IPS-NIHi7 (cell line): ENCODE measurements at regions not wholly inside any gene's neighbourhood (a gene's known extent, or its start where the extent isn't known, plus 50 kb on each side); places are given as distances from the start of the nearest gene placed in this dataset.
"Not testable (repeated sequence)": the region's sequence is repeated elsewhere in the genome, so short reads cannot be mapped to it uniquely, and the experiment has no call there.

Experiments
- DNase-seq: peaks from one replicate; pipeline ENCODE4 v3.0.0; 2012; ENCODE audit warnings: mixed read lengths; ENCODE audit errors: extremely low spot score

DNA sequence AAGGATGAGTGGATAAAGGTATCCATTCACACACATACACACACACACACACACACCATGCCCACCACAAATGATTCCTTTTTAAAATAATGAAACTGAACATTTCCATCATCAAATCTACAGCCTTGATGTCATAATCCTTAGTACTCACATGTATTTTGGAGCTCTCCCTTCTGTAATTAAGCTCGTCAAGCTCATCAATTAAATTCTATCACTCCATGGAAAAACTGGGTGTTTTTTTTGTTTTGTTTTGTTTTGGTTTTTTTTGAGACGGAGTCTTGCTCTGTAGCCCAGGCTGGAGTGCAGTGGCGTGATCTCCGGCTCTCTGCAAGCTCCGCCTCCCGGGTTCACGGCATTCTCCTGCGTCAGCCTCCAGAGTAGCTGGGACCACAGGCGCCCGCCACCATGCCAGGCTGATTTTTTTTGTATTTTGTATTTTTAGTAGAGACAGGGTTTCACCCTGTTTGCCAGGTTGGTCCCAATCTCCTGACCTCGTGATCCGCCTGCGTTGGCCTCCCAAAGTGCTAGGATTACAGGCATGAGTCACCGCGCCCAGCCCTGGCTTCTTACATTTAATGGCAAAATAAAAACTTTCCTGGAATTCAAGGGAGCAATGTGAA is 78.6 kb upstream of the RGPD4 start:
- DNase-seq, result no peak

DNA sequence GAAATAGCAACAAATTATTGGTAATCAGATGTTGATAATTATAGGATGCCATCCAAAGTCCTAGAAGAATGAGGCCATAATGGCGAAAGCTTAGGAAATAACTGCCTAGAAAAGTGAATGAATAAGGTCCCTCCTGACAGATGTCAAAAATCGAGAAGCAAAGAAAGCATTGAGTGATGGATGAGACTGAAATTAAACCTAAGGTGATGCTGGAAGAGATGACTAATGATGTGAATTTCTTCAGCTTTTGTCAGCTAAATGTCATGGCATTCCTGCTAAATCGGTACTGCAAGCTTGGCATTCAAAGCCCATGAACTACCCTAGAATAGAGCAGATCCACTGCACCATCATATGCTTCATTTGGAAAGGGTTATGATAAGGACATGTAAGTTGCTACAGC is 74.8 kb upstream of the RGPD4 start:
- DNase-seq, result no peak

DNA sequence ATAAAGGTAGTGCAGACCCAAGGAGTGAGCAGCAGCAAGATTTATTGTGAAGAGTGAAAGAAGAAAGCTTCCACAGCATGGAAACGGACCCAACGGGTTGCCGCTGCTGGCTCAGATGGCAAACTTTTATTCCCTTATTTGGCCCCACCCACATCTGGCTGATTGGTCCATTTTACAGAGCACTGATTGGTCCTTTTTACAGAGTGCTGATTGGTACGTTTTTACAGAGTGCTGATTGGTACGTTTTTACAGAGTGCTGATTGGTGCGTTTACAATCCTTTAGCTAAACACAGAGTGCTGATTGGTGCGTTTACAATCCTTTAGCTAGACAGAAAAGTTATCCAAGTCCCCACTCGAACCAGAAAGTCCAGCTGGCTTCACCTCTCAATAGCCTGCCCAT is 72.9 kb upstream of the RGPD4 start:
- DNase-seq, result not testable (repeated sequence)

DNA sequence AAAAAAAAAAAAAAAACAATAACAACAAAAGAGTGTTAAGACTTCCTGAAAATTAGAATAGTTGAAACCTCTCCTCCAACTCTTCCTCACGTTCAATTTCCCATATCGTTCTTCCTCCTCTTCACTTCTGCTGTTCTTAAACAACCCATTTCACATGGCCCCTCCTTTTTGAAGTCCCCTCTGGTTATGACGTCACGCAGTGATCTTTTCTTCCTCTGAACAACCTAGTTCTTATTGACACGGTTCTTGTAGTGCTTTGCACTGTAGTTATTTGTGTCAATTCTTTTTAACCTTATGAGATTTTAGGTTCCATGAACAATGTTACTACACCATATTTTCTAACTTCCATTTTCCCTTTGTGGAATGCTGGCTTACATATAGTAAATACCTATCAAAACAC is 69.5 kb upstream of the RGPD4 start:
- DNase-seq, result no peak

DNA sequence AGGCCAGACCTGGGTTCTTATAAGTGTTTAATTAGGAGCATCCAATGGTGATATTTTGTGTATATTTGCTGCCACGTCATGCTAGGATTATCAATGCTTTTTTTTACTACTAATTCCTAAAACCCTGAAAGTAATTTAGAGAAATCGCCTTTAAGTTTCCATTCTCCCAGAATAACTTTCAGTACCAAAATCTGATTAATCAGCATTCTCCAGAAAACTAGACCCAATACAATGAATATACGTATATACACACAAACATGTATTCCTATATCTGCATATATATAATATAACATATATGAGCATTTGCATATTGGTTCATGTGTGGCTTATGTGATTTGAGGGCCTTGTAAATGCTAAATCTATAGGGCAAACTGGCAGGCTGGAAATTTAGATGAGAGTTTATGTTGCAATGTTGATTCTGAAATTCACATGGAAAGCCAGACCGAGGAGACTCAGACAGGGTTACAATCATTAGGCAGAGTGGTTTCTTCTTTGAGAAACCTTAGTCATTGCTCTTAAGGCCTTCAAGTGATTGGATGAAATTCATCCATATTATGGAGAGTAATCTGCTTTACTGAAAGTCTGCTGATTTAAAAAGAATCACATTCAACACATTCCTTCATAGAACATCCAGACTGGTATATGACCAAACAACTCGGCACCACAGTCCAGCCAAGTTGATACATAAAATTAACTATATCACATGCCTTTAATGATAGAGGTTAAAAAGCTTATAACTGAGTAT is 65.9 kb upstream of the RGPD4 start:
- DNase-seq, result no peak

DNA sequence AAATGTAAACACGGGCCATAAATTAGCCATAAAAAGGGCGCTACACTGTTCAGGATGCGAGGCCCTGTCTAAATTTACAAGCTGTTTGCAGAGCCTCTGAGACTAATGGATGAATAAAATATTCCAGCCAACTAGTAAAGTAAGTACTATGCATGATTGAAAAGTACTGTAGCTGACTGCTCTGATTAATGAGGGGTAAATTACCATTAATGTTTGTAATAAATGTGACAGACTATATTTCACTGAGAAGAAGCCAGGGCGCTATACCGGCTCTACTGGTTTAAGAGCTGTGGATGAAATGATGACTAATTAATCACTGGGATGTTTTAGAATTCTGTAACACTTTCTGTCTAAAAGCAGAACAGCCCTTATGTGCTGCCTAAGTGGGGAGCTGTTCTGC is 54.3 kb upstream of the RGPD4 start:
- no peak for DNase-seq

DNA sequence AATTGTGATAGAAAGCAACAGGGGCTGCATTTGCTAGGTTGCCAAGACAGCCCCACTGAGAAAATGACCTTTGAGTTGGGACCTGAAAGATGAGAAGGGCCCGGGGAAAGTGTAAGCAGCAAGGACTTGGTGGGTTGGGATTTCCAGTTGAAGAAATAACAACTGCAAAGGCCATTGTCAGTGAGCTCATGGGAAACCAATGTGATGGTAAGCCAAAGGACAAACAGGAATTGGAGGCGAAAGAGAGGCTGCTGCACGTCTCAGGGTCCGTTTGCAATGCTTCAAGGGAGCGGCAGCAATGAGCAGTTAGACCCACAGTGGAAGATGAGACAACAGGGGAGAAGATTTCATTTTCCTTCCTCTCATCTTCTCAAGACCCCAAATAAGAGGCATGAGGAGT is 51.5 kb upstream of the RGPD4 start:
- no peak for DNase-seq

DNA sequence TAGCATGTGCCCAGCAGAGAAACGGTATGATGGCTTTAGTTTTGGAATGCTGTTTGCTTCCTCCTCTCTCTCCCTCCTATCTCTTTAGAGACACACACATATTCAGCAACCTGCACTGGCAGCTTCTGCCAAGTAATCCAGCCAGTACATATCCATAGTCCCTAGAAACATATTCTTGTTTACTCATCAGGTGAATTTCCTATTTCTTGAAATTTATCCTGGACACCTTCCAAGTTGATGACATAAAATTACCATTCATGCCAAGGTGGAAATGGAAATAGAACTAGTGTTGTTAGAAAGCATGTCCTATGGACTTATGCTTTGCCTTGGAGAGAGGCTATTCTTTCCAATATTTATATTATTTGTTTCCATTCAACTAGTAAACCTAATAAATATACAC is 50.9 kb upstream of the RGPD4 start:
- no peak for DNase-seq

DNA sequence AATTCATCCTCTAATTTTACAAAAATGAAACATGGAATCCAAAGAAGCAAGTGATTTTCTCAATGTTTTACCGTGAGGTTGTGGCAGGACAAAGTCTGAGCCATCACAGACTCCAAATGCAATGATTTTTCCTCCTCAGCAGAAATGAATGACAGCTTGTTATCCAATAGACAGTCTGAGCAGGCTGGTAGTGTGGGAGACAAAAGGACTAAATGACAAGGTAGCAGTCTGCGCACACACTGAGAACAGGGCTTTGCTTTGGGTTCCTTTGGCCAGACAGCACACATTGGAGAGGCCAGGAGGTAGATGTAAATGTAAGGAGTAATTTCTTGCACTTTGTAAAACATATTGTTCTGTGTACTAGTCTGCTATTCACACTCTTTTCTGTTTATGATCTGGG is 50.3 kb upstream of the RGPD4 start:
- DNase-seq, result no peak
